Activated T-cell treated with anti-CD3 and anti-CD28 coated beads, Interleukin-2, amount 50 U/mL, for 72 hours (primary cell): ENCODE measurements at regions not wholly inside any gene's neighbourhood (a gene's known extent, or its start where the extent isn't known, plus 50 kb on each side); places are given as distances from the start of the nearest gene placed in this dataset.
"Not testable (repeated sequence)": the region's sequence is repeated elsewhere in the genome, so short reads cannot be mapped to it uniquely, and the experiment has no call there.

Source experiments
- ATAC-seq, 2 donors: fragments of 150-1000 bp; cut with Tn5 transposase; replicated peaks in 1 of 2; 2 replicates each; pipeline ENCODE4 v1.10.0; 2021; ENCODE audit warnings: moderate library complexity in 2 of 2, mild to moderate bottlenecking in 1 of 2
- DNase-seq, 2 donors: peaks; one replicate each; pipeline ENCODE4 v3.0.0; 2021 to 2022; ENCODE audit warnings: mixed read lengths in 1 of 2
- H3K27ac Mint-ChIP-seq: one replicate; pipeline ENCODE4 v1.8.0; 2022; ENCODE audit warnings: mild to moderate bottlenecking, moderate library complexity, mixed read lengths
- H3K27me3 Mint-ChIP-seq: one replicate; pipeline ENCODE4 v1.8.0; 2022; ENCODE audit warnings: low read depth, mixed read lengths
- H3K36me3 Mint-ChIP-seq, 2 donors: one replicate each; pipeline ENCODE4 v1.8.0; 2022; ENCODE audit warnings: mixed read lengths in 2 of 2, mild to moderate bottlenecking in 1 of 2; ENCODE audit not compliant: insufficient read depth in 2 of 2
- H3K4me1 Mint-ChIP-seq: one replicate; pipeline ENCODE4 v1.8.0; 2022; ENCODE audit warnings: low read depth, mixed read lengths
- H3K4me3 Mint-ChIP-seq, 2 donors: one replicate each; pipeline ENCODE4 v1.8.0; 2022; ENCODE audit warnings: mild to moderate bottlenecking in 2 of 2, mixed read lengths in 2 of 2, moderate library complexity in 2 of 2
- H3K9me3 Mint-ChIP-seq, 2 donors: one replicate each; pipeline ENCODE4 v1.8.0; 2022; ENCODE audit warnings: mixed read lengths in 2 of 2

DNA sequence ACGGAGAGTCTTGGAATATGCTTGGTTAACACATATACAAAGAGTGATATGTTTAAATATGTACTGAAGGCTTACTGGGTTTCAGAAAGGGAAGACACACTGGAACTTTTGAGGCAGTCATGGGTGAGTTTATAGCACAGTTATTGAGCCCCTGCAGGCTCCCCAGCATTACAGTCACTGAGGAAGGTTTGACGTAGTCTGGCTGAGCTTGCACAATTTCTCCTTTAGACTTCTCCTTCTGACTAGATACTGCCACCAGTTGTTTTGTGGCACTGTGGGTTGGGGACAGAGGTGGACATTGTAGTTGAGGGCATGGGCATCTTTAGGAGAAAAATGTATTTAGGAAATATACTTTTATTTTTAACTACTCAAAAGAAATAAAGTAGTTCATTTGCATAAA lies 285.4 kb downstream of the C11orf87 start:
- H3K9me3 Mint-ChIP-seq = no peaks in the 10 kb centered on the region
- H3K4me3 Mint-ChIP-seq = no peak overlapping the region
- no peak for ATAC-seq
- H3K27me3 Mint-ChIP-seq = no peaks in the 10 kb centered on the region
- H3K36me3 Mint-ChIP-seq = no peaks in the 10 kb centered on the region
- H3K27ac Mint-ChIP-seq = no peak overlapping the region
- H3K4me1 Mint-ChIP-seq = no peaks in the 10 kb centered on the region
- DNase-seq = no peak

DNA sequence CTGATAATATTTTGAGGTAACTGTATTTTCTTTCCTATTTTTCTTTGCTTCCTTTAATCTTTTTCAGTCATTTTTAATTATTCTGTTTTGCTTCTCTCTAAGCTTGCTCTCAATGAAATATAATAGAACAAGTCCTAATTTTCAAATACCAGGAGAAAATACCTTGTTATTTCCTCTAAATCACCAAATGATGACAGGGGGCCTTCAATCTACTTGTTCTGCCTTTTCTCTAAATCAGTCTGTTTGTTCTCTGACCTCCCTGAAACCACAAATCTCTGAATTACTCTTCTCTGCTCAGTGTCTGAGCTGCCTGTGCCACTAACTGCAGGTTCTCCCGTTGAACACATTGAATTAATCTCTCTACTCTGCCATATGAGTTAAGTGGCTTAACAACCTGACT lies 286.2 kb downstream of the C11orf87 start:
- Mint-ChIP-seq H3K27ac (no peak overlapping the region), H3K36me3 (no peaks in the 10 kb centered on the region), H3K27me3 (no peaks in the 10 kb centered on the region), H3K9me3 (no peaks in the 10 kb centered on the region), H3K4me3 (no peak overlapping the region), H3K4me1 (no peaks in the 10 kb centered on the region)
- DNase-seq (no peak), ATAC-seq (no peak)

DNA sequence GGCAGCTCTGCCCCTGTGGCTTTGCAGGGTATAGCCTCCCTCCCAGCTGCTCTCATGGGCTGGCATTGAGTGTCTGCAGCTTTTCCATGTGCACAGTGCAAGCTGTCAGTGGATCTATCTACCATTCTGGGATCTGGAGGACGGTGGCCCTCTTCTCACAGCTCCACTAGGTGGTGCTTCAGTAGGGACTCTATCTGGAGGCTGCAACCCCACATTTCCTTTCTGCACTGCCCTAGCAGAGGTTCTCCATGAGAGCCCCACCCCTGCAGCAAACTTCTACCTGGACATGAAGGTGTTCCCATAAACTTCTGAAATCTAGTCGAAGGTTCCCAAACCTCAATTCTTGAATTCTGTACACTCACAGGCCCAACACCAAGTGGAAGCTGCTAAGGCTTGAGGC lies 292.5 kb downstream of the C11orf87 start:
- H3K4me1 Mint-ChIP-seq, H3K27me3 Mint-ChIP-seq, H3K36me3 Mint-ChIP-seq, ATAC-seq, H3K27ac Mint-ChIP-seq, H3K4me3 Mint-ChIP-seq, DNase-seq: not testable (repeated sequence)
- H3K9me3 Mint-ChIP-seq = peaks cover 8 to 12% of the 10 kb centered on the region in 2 donors

DNA sequence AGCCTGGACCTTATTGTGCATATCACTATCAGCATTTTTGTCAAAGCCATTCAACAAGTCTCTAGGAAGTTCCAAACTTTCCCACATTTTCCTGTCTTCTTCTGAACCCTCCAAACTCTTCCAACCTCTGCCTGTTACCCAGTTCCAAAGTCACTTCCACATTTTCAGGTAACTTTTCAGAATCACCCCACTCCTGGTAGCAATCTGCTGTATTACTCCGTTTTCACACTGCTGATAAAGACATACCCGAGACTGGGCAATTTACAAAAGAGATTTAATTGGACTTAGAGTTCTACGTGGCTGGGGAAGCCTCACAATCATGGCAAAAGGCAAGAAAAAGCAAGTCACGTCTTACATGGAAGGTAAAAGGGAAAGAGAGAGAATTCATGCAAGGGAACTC lies 293.4 kb downstream of the C11orf87 start:
- not testable (repeated sequence) for H3K27me3 Mint-ChIP-seq, ATAC-seq, DNase-seq, H3K27ac Mint-ChIP-seq, H3K36me3 Mint-ChIP-seq, H3K4me3 Mint-ChIP-seq, H3K4me1 Mint-ChIP-seq
- peaks cover 8 to 12% of the 10 kb centered on the region in 2 donors for H3K9me3 Mint-ChIP-seq

DNA sequence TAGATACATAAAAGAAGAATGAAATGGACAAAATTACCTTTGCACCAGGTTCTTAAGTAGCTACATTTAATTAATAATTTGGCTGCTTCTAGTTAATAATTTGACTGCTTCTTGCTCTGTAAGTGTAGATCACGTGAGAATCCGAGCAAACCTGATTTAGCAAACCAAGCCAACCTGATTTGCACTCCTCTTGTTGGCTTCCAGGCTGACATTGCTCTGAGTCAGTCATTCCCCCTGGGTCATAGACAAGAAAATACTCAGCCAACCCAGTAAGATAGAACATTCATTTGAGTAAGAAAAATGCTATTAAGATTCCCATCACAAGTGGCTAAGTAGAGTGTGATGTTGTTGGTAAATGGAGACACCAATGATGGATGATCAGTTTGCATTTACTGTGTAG lies 304.1 kb downstream of the C11orf87 start:
- no peak for ATAC-seq
- Mint-ChIP-seq H3K9me3 (no peaks in the 10 kb centered on the region), H3K27ac (no peak overlapping the region), H3K36me3 (no peaks in the 10 kb centered on the region), H3K27me3 (no peaks in the 10 kb centered on the region), H3K4me3 (no peak overlapping the region), H3K4me1 (no peaks in the 10 kb centered on the region)
- DNase-seq = no peak

DNA sequence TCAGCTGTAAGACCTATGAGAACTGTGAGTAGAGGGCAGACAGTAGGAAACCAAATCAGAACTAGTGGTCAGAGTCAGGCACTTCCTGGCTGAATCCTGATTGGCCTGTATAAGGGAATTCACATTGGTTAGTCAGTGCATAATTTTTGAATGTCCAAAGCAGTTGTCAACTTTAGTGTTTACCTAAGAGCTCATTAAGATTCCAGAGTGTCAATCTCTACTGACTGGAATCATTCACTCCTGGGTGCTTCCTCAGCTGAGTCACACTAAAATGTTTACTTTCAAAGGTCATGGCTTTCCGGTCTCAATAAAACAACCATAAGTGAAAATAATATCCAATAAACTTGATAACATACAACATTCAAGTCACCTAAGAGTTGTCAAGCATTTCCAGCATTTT lies 306.1 kb downstream of the C11orf87 start:
- Mint-ChIP-seq H3K4me1 (no peaks in the 10 kb centered on the region), H3K27ac (no peak overlapping the region), H3K9me3 (no peaks in the 10 kb centered on the region)

DNA sequence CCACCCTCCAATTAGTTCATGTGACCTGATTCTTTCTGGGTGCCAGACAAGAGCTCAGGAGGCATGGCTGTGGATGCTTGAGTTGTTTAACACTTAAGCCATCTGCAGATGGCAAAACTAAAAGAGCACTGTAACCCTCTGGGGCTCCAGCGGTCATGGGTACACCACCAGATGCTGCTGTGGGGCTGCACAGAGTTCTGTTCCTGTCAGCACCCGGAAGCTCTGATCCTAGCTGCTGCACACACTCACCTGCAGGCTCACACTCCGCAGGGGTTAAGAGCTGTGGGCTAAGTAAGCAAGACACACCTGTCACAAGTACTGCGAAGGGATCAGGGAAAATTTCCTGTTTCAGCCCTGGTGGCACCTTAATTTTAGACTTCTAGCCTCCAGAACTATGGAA lies 307.8 kb downstream of the C11orf87 start:
- Mint-ChIP-seq H3K36me3 (no peaks in the 10 kb centered on the region), H3K4me1 (no peaks in the 10 kb centered on the region), H3K27me3 (no peaks in the 10 kb centered on the region), H3K4me3 (no peak overlapping the region), H3K9me3 (no peaks in the 10 kb centered on the region), H3K27ac (no peak overlapping the region)
- ATAC-seq = no peak
- DNase-seq = no peak

More for the DNA sequence above, 306.1 kb downstream of the C11orf87 start:
- Mint-ChIP-seq H3K36me3 (no peaks in the 10 kb centered on the region), H3K4me3 (no peak overlapping the region), H3K27me3 (no peaks in the 10 kb centered on the region)
- DNase-seq (no peak), ATAC-seq (no peak)

DNA sequence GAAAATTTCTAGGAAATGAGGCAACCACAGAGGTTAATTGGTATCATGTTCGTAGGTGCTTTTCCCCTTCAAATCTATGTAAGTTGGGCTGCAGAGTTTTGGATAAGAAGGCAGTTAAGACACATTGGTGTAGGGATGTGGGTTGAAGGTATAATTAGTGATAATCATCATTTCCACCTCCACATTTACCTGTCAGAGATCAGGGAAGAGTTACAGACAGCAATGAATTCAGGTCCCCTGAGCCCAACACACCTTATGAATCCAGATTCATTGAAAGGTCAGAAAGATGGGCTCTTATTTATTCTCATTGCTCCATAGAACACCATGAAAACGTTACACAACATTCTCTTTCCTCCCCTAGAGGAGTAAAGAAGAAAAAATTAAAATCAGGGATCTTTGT lies 308.7 kb downstream of the C11orf87 start:
- Mint-ChIP-seq H3K27me3 (no peaks in the 10 kb centered on the region), H3K4me3 (no peak overlapping the region), H3K9me3 (no peaks in the 10 kb centered on the region), H3K27ac (no peak overlapping the region), H3K4me1 (no peaks in the 10 kb centered on the region), H3K36me3 (no peaks in the 10 kb centered on the region)
- ATAC-seq (no peak), DNase-seq (no peak)

DNA sequence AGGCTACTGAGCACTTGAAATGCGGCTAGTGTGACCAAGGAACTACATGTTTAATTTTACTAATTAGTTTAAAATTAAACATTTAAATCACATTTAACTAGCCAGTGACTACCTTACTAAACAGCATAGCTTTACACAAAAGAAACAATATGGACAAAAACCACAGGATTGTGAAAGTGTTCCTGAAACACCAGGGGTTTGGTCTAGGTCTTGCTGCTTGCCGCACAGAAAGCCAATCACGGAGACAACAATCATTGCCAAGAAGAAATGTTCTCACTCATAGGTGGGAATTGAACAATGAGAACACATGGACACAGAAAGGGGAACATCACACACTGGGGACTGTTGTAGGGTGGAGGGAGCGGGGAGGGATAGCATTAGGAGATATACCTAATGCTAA lies 309.5 kb downstream of the C11orf87 start:
- no peak for ATAC-seq

DNA sequence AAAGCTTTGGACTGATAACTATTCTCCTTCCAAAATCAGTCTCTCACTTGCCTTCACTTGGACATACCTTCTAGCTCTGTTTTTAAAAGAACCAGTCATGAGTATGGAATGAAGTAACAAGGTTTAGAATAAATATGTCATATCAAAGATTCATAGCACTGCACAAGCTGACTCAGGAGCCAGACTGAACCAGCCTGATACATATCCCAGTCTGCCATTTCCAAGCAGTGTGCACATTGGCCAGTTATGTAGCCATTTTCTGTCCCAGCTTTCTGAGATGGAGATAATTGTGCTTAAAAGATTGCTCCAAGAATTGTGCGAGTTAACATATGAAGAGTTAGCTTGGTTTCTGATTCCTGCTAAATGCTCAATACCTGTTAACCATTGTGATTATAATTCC lies 311.3 kb downstream of the C11orf87 start:
- no peak for ATAC-seq
- peaks cover 1 to 2% of the 10 kb centered on the region in 2 donors for H3K9me3 Mint-ChIP-seq
- no peak for DNase-seq
- no peaks in the 10 kb centered on the region for H3K27me3 Mint-ChIP-seq
- no peaks in the 10 kb centered on the region for H3K36me3 Mint-ChIP-seq
- H3K4me1 Mint-ChIP-seq = no peaks in the 10 kb centered on the region
- no peak overlapping the region for H3K27ac Mint-ChIP-seq
- no peak overlapping the region for H3K4me3 Mint-ChIP-seq

More for the DNA sequence above, 309.5 kb downstream of the C11orf87 start:
- DNase-seq = no peak
- Mint-ChIP-seq H3K27me3 (no peaks in the 10 kb centered on the region), H3K4me1 (no peaks in the 10 kb centered on the region), H3K36me3 (no peaks in the 10 kb centered on the region), H3K9me3 (no peaks in the 10 kb centered on the region), H3K4me3 (no peak overlapping the region), H3K27ac (no peak overlapping the region)

DNA sequence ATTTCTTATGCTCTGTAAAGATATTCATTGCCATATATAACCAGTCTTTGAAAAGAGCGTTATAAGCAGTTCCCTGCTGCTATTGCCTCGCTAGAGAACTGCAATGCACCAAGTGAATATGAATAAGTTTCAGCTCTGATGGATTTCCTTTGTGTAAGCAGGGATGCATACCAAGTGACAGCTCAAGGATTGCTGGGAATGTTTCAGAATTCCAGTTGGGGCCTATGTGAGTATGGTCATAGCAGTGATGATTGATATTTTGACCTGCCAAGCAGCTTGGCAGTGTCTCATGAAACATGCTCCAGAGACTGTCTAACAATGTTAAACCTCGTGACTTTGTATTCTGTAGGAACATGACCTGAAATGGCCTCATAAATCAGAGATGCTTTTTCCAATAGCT lies 312.6 kb downstream of the C11orf87 start:
- Mint-ChIP-seq H3K4me1 (no peaks in the 10 kb centered on the region), H3K27me3 (no peaks in the 10 kb centered on the region), H3K27ac (no peak overlapping the region), H3K36me3 (no peaks in the 10 kb centered on the region), H3K4me3 (no peak overlapping the region), H3K9me3 (peaks cover 1 to 2% of the 10 kb centered on the region in 2 donors)
- ATAC-seq = no peak
- no peak for DNase-seq

DNA sequence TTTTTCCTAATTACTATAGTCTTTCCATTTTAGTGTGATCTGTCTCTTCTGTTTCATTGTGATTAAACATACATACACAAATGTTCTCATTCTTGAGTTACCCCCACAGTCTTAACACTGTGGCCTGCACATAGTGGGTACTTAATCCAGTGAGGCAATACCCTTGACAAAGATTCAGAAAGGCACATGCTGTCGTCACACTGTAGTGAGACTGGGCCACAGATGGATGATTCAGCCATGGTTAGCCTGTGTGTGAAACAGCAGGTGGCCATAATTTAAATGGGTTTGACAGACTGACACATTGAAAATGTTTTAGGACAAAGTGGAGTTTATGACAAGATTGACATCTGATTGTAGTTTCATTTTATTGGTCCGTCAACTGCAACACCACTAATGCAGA lies 313.1 kb downstream of the C11orf87 start:
- Mint-ChIP-seq H3K27ac (no peak overlapping the region), H3K27me3 (no peaks in the 10 kb centered on the region), H3K36me3 (no peaks in the 10 kb centered on the region), H3K9me3 (peaks cover 1 to 2% of the 10 kb centered on the region in 2 donors), H3K4me3 (no peak overlapping the region), H3K4me1 (no peaks in the 10 kb centered on the region)
- DNase-seq = no peak
- no peak for ATAC-seq

DNA sequence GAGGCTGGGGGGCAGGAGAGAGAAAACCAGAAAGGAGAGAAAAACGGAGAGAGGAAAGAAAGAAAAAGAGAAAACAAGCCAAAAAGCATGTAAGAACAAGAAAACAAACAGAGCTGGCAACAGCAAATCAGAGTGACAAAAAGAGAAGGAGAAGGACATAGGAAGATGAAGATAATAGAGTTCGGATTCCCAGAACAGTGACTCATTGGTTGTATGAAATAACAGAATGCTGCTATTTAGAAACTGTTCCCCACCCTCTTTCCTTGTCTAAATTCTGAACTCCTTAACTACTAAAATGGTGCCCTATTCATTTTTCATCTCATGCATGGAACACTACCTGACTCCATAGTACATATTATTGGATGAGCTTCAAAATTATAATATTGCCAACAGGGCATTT lies 317.4 kb downstream of the C11orf87 start:
- Mint-ChIP-seq H3K27ac (no peak overlapping the region), H3K9me3 (peaks cover 1 to 2% of the 10 kb centered on the region in 2 donors), H3K36me3 (no peaks in the 10 kb centered on the region), H3K27me3 (no peaks in the 10 kb centered on the region), H3K4me3 (no peak overlapping the region), H3K4me1 (no peaks in the 10 kb centered on the region)
- no peak for ATAC-seq
- no peak for DNase-seq

DNA sequence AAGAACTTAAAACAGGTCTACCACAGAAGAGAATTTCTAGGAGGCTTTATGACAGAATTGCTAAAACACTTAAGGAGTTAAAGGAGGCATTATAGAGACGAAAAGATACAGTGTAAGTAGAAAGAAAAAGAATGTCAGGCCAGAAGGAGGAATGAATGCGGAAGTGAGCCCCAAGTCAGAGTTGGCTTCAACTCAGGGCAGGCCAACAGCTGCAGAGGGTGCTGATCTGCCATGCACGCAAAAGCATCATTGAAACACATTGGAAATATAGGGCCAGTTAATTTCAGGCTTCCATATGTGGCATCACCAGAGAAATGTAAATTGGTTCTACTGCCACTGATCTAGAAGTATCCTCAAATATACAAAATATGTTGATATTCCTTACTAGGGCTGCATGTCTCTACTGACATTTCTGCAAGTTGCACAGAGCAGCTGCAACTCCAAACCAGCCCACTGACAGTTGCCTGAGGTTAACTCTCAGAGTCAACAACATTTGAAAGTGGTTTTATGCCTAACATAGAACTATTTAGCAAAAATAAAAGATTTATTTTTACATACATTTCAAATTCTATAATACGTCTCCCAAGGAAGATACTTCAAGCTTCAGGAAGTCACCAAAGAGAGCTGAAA lies 324.1 kb downstream of the C11orf87 start:
- Mint-ChIP-seq H3K27ac (no peak overlapping the region), H3K27me3 (no peaks in the 10 kb centered on the region), H3K4me3 (no peak overlapping the region), H3K36me3 (no peaks in the 10 kb centered on the region), H3K4me1 (no peaks in the 10 kb centered on the region), H3K9me3 (no peaks in the 10 kb centered on the region)
- no peak for ATAC-seq
- no peak for DNase-seq
